DMS 273 treated with DMSO at 0.1 percent for 48 hours (cell line): ENCODE measurements at regions not wholly inside any gene's neighbourhood (a gene's known extent, or its start where the extent isn't known, plus 50 kb on each side); places are given as distances from the start of the nearest gene placed in this dataset.
"Not testable (repeated sequence)": the region's sequence is repeated elsewhere in the genome, so short reads cannot be mapped to it uniquely, and the experiment has no call there.

ENCODE experiments used
- DNase-seq: peaks from one replicate; lab custom pipeline; 2025; lab: John Stamatoyannopoulos, UW

- not testable (repeated sequence) for DNase-seq
Measured at GRCh38 chr2:89152501-89152900, 461.0 kb downstream of the RPIA start.

GRCh38 chr2:89153210-89153609, 461.7 kb downstream of the RPIA start:
- DNase-seq = not testable (repeated sequence)

- DNase-seq = not testable (repeated sequence)
Measured at GRCh38 chr2:89154247-89154682, 462.8 kb downstream of the RPIA start.

- DNase-seq = not testable (repeated sequence)
Measured at GRCh38 chr2:89160306-89160705, 468.8 kb downstream of the RPIA start.

GRCh38 chr2:89161626-89162025, 470.2 kb downstream of the RPIA start:
- not testable (repeated sequence) for DNase-seq

GRCh38 chr2:89170506-89171173, 479.2 kb downstream of the RPIA start:
- not testable (repeated sequence) for DNase-seq

GRCh38 chr2:89171174-89171519, 479.7 kb downstream of the RPIA start:
- DNase-seq = not testable (repeated sequence)

- DNase-seq = not testable (repeated sequence)
Measured at GRCh38 chr2:89177004-89177403, 485.5 kb downstream of the RPIA start.

GRCh38 chr2:89182221-89182620, 490.7 kb downstream of the RPIA start:
- DNase-seq = not testable (repeated sequence)

- not testable (repeated sequence) for DNase-seq
Measured at GRCh38 chr2:89184746-89185145, 493.3 kb downstream of the RPIA start.

- DNase-seq = not testable (repeated sequence)
Measured at GRCh38 chr2:89195636-89196251, 504.3 kb downstream of the RPIA start.

GRCh38 chr2:89196719-89197118, 505.2 kb downstream of the RPIA start:
- DNase-seq = not testable (repeated sequence)

- DNase-seq = not testable (repeated sequence)
Measured at GRCh38 chr2:89198026-89198425, 506.6 kb downstream of the RPIA start.

GRCh38 chr2:89199453-89200246, 508.2 kb downstream of the RPIA start:
- DNase-seq = not testable (repeated sequence)

GRCh38 chr2:89200247-89200527, 508.7 kb downstream of the RPIA start:
- DNase-seq = not testable (repeated sequence)

- not testable (repeated sequence) for DNase-seq
Measured at GRCh38 chr2:89202518-89202917, 511.0 kb downstream of the RPIA start.

GRCh38 chr2:89205153-89205552, 513.7 kb downstream of the RPIA start:
- not testable (repeated sequence) for DNase-seq

GRCh38 chr2:89208144-89208932, 516.9 kb downstream of the RPIA start:
- not testable (repeated sequence) for DNase-seq

- DNase-seq = not testable (repeated sequence)
Measured at GRCh38 chr2:89213151-89213550, 521.7 kb downstream of the RPIA start.

GRCh38 chr2:89213811-89214210, 522.3 kb downstream of the RPIA start:
- DNase-seq = not testable (repeated sequence)

- not testable (repeated sequence) for DNase-seq
Measured at GRCh38 chr2:89221474-89221873, 530.0 kb downstream of the RPIA start.
